ENCODE measurements at regions not wholly inside any gene's neighbourhood (a gene's known extent, or its start where the extent isn't known, plus 50 kb on each side); places are given as distances from the start of the nearest gene placed in this dataset.

GRCh38 chr1:38777464-38777957 lies 82.1 kb downstream of the RRAGC start:
- TF ChIP-seq CTCF (IDR thresholded peaks at IDR 0.05) (no peak), EZH2 (IDR thresholded peaks at IDR 0.05) (no peak), EZH2phosphoT487 (IDR thresholded peaks at IDR 0.05) (no peak)
